ENCODE measurements at regions not wholly inside any gene's neighbourhood (a gene's known extent, or its start where the extent isn't known, plus 50 kb on each side); places are given as distances from the start of the nearest gene placed in this dataset.

GRCh38 chr4:159979953-159980352 is 877.1 kb downstream of the RAPGEF2 start (continued):
- TF ChIP-seq IRF3 (IDR thresholded peaks at IDR 0.05) (no peak), EED (IDR thresholded peaks at IDR 0.05; ENCODE audit: low read depth) (no peak), SRF (IDR thresholded peaks at IDR 0.05; ENCODE audit: low read depth in 2 of 2, low read length in 2 of 2) (no peak), STAT3 (IDR thresholded peaks at IDR 0.05; ENCODE audit: low read depth, low read length) (no peak), POLR2AphosphoS5 (IDR thresholded peaks at IDR 0.05; ENCODE audit: low read length) (no peak), RAD21 (IDR thresholded peaks at IDR 0.05; ENCODE audit: insufficient read depth, low read depth, low read length) (no peak), SUZ12 (IDR thresholded peaks at IDR 0.05; ENCODE audit: unreplicated experiment) (no peak), BMI1 (IDR thresholded peaks at IDR 0.05; ENCODE audit: borderline replicate concordance) (no peak), RCOR1 (conservative IDR thresholded peaks at IDR 0.05; ENCODE audit: low read depth, low read length) (no peak), SREBF2 (IDR thresholded peaks at IDR 0.05; ENCODE audit: low read length) (no peak), LARP7 (IDR thresholded peaks at IDR 0.05) (no peak), ZNF217 (IDR thresholded peaks at IDR 0.05) (no peak), RUNX3 (IDR thresholded peaks at IDR 0.05; ENCODE audit: low read length) (peak; percentile 78), CREB1 (IDR thresholded peaks at IDR 0.05; ENCODE audit: low read depth) (0 out of 2 replicates have a peak, but pooled peaks have one; percentile 12), RB1 (IDR thresholded peaks at IDR 0.05; ENCODE audit: borderline replicate concordance) (no peak), SREBF1 (IDR thresholded peaks at IDR 0.05; ENCODE audit: low read length) (no peak), TCF12 (IDR thresholded peaks at IDR 0.05; ENCODE audit: low read depth, low read length) (no peak), NFIC (IDR thresholded peaks at IDR 0.05; ENCODE audit: low read depth, low read length) (peak; percentile 77; the same call in 1 of the 2 replicates), NR2F1 (conservative IDR thresholded peaks at IDR 0.05) (peak; percentile 58; the same call in 1 of the 2 replicates), FOXM1 (IDR thresholded peaks at IDR 0.05; ENCODE audit: low read depth, low read length) (peak; percentile 68; the same call in 1 of the 2 replicates), CBX3 (IDR thresholded peaks at IDR 0.05; ENCODE audit: borderline replicate concordance, low read depth) (no peak)
- TF ChIP-seq, protein P1, sequence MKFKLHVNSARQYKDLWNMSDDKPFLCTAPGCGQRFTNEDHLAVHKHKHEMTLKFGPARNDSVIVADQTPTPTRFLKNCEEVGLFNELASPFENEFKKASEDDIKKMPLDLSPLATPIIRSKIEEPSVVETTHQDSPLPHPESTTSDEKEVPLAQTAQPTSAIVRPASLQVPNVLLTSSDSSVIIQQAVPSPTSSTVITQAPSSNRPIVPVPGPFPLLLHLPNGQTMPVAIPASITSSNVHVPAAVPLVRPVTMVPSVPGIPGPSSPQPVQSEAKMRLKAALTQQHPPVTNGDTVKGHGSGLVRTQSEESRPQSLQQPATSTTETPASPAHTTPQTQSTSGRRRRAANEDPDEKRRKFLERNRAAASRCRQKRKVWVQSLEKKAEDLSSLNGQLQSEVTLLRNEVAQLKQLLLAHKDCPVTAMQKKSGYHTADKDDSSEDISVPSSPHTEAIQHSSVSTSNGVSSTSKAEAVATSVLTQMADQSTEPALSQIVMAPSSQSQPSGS (IDR thresholded peaks at IDR 0.05; ENCODE audit: low read length): 0 out of 2 replicates have a peak, but pooled peaks have one; percentile 35
- TF ChIP-seq, protein P2, sequence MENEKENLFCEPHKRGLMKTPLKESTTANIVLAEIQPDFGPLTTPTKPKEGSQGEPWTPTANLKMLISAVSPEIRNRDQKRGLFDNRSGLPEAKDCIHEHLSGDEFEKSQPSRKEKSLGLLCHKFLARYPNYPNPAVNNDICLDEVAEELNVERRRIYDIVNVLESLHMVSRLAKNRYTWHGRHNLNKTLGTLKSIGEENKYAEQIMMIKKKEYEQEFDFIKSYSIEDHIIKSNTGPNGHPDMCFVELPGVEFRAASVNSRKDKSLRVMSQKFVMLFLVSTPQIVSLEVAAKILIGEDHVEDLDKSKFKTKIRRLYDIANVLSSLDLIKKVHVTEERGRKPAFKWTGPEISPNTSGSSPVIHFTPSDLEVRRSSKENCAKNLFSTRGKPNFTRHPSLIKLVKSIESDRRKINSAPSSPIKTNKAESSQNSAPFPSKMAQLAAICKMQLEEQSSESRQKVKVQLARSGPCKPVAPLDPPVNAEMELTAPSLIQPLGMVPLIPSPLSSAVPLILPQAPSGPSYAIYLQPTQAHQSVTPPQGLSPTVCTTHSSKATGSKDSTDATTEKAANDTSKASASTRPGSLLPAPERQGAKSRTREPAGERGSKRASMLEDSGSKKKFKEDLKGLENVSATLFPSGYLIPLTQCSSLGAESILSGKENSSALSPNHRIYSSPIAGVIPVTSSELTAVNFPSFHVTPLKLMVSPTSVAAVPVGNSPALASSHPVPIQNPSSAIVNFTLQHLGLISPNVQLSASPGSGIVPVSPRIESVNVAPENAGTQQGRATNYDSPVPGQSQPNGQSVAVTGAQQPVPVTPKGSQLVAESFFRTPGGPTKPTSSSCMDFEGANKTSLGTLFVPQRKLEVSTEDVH (IDR thresholded peaks at IDR 0.05; ENCODE audit: low read depth, partially characterized antibody): no peak
- TF ChIP-seq, protein P3, sequence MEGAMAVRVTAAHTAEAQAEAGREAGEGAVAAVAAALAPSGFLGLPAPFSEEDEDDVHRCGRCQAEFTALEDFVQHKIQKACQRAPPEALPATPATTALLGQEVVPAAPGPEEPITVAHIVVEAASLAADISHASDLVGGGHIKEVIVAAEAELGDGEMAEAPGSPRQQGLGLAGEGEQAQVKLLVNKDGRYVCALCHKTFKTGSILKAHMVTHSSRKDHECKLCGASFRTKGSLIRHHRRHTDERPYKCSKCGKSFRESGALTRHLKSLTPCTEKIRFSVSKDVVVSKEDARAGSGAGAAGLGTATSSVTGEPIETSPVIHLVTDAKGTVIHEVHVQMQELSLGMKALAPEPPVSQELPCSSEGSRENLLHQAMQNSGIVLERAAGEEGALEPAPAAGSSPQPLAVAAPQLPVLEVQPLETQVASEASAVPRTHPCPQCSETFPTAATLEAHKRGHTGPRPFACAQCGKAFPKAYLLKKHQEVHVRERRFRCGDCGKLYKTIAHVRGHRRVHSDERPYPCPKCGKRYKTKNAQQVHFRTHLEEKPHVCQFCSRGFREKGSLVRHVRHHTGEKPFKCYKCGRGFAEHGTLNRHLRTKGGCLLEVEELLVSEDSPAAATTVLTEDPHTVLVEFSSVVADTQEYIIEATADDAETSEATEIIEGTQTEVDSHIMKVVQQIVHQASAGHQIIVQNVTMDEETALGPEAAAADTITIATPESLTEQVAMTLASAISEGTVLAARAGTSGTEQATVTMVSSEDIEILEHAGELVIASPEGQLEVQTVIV (IDR thresholded peaks at IDR 0.05; ENCODE audit: borderline replicate concordance, partially characterized antibody): no peak
